GM18909 (cell line): ENCODE measurements at regions not wholly inside any gene's neighbourhood (a gene's known extent, or its start where the extent isn't known, plus 50 kb on each side); places are given as distances from the start of the nearest gene placed in this dataset.

Experiments
- ATAC-seq: cut with Tn5 transposase; IDR thresholded peaks from one replicate; pipeline ENCODE4 v1.9.1; 2021; ENCODE audit warnings: mild to moderate bottlenecking; ENCODE audit not compliant: unreplicated experiment, poor library complexity

- no peak for ATAC-seq
These were observed 58.5 kb upstream of the IER5L start for GRCh38 chr9:129236441-129237145.

GRCh38 chr9:129235931-129236331 is 57.9 kb upstream of the IER5L start:
- ATAC-seq, result no peak

GRCh38 chr9:129235041-129235930 is 57.2 kb upstream of the IER5L start:
- ATAC-seq, result no peak

GRCh38 chr9:129234491-129234890 is 56.4 kb upstream of the IER5L start:
- no peak for ATAC-seq

GRCh38 chr9:129232839-129233591 is 55.0 kb upstream of the IER5L start:
- ATAC-seq, result no peak

GRCh38 chr9:129231759-129232158 is 53.7 kb upstream of the IER5L start:
- ATAC-seq, result no peak

GRCh38 chr9:129231022-129231739 is 53.1 kb upstream of the IER5L start:
- no peak for ATAC-seq

- ATAC-seq, result no peak
These were observed 52.2 kb upstream of the IER5L start for GRCh38 chr9:129230302-129230701.
